Memory B cell (primary cell): ENCODE measurements at regions not wholly inside any gene's neighbourhood (a gene's known extent, or its start where the extent isn't known, plus 50 kb on each side); places are given as distances from the start of the nearest gene placed in this dataset.
"Not testable (repeated sequence)": the region's sequence is repeated elsewhere in the genome, so short reads cannot be mapped to it uniquely, and the experiment has no call there.

Source experiments
- ATAC-seq: fragments of 150-1000 bp; cut with Tn5 transposase; 2 replicates; pipeline ENCODE4 v1.10.0; 2021; ENCODE audit warnings: low read depth, mild to moderate bottlenecking, moderate library complexity
- DNase-seq, 2 donors: peaks; one replicate each; pipeline ENCODE4 v3.0.0; 2022; ENCODE audit warnings: low spot score in 2 of 2
- H3K27ac Mint-ChIP-seq: one replicate; pipeline ENCODE4 v1.8.0; 2022; ENCODE audit warnings: mild to moderate bottlenecking, moderate library complexity, mixed read lengths
- H3K27me3 Mint-ChIP-seq: one replicate; pipeline ENCODE4 v1.8.0; 2022; ENCODE audit warnings: mixed read lengths
- H3K36me3 Mint-ChIP-seq: one replicate; pipeline ENCODE4 v1.8.0; 2022; ENCODE audit warnings: mild to moderate bottlenecking, mixed read lengths
- H3K4me1 Mint-ChIP-seq: one replicate; pipeline ENCODE4 v1.8.0; 2022; ENCODE audit warnings: mixed read lengths
- H3K4me3 Mint-ChIP-seq: one replicate; pipeline ENCODE4 v1.8.0; 2022; ENCODE audit warnings: mild to moderate bottlenecking, moderate library complexity, mixed read lengths
- H3K9me3 Mint-ChIP-seq: one replicate; pipeline ENCODE4 v1.8.0; 2022; ENCODE audit warnings: mixed read lengths

- Mint-ChIP-seq H3K4me3 (no peak overlapping the region), H3K27ac (no peak overlapping the region), H3K9me3 (peaks cover 4% of the 10 kb centered on the region), H3K36me3 (no peaks in the 10 kb centered on the region), H3K4me1 (no peaks in the 10 kb centered on the region), H3K27me3 (no peaks in the 10 kb centered on the region)
- DNase-seq: no peak
- ATAC-seq: no peak
Observed at GRCh38 chr1:105210747-105211146, 1461.0 kb downstream of the AMY1C start.

GRCh38 chr1:105231378-105231777, 1481.7 kb downstream of the AMY1C start:
- Mint-ChIP-seq H3K4me3 (no peak overlapping the region), H3K4me1 (no peaks in the 10 kb centered on the region), H3K27ac (no peak overlapping the region), H3K36me3 (no peaks in the 10 kb centered on the region), H3K9me3 (peaks cover 7% of the 10 kb centered on the region), H3K27me3 (no peaks in the 10 kb centered on the region)
- ATAC-seq (no peak), DNase-seq (no peak)

- no peaks in the 10 kb centered on the region for H3K4me1 Mint-ChIP-seq
- ATAC-seq (no peak), DNase-seq (no peak)
- no peaks in the 10 kb centered on the region for H3K36me3 Mint-ChIP-seq
- H3K4me3 Mint-ChIP-seq: no peak overlapping the region
- no peak overlapping the region for H3K27ac Mint-ChIP-seq
- H3K27me3 Mint-ChIP-seq: no peaks in the 10 kb centered on the region
- peaks cover 7% of the 10 kb centered on the region for H3K9me3 Mint-ChIP-seq
Observed at GRCh38 chr1:105243411-105243810, 1493.7 kb downstream of the AMY1C start.

- no peak overlapping the region for H3K4me3 Mint-ChIP-seq
- H3K36me3 Mint-ChIP-seq: no peaks in the 10 kb centered on the region
- H3K4me1 Mint-ChIP-seq: no peaks in the 10 kb centered on the region
- no peak overlapping the region for H3K27ac Mint-ChIP-seq
- H3K9me3 Mint-ChIP-seq: peaks cover 6% of the 10 kb centered on the region
- H3K27me3 Mint-ChIP-seq: no peaks in the 10 kb centered on the region
- no peak for DNase-seq
- ATAC-seq: no peak
Observed at GRCh38 chr1:105243969-105244368, 1494.3 kb downstream of the AMY1C start.

GRCh38 chr1:105254906-105255305, 1505.2 kb downstream of the AMY1C start:
- H3K36me3 Mint-ChIP-seq: no peaks in the 10 kb centered on the region
- H3K9me3 Mint-ChIP-seq: no peaks in the 10 kb centered on the region
- DNase-seq (no peak), ATAC-seq (no peak)
- H3K27ac Mint-ChIP-seq: no peak overlapping the region
- no peaks in the 10 kb centered on the region for H3K4me1 Mint-ChIP-seq
- H3K4me3 Mint-ChIP-seq: no peak overlapping the region
- H3K27me3 Mint-ChIP-seq: no peaks in the 10 kb centered on the region

- DNase-seq (no peak), ATAC-seq (no peak)
- H3K9me3 Mint-ChIP-seq: peaks cover 3% of the 10 kb centered on the region
- no peaks in the 10 kb centered on the region for H3K4me1 Mint-ChIP-seq
- H3K27me3 Mint-ChIP-seq: no peaks in the 10 kb centered on the region
- H3K27ac Mint-ChIP-seq: no peak overlapping the region
- H3K36me3 Mint-ChIP-seq: no peaks in the 10 kb centered on the region
- H3K4me3 Mint-ChIP-seq: no peak overlapping the region
Observed at GRCh38 chr1:105260001-105260400, 1510.3 kb downstream of the AMY1C start.

GRCh38 chr1:105270966-105271365, 1521.3 kb downstream of the AMY1C start:
- ATAC-seq (no peak), DNase-seq (no peak)
- no peaks in the 10 kb centered on the region for H3K4me1 Mint-ChIP-seq
- no peak overlapping the region for H3K27ac Mint-ChIP-seq
- no peak overlapping the region for H3K4me3 Mint-ChIP-seq
- H3K9me3 Mint-ChIP-seq: peaks cover 9% of the 10 kb centered on the region
- H3K27me3 Mint-ChIP-seq: no peaks in the 10 kb centered on the region
- no peaks in the 10 kb centered on the region for H3K36me3 Mint-ChIP-seq

- H3K27ac Mint-ChIP-seq, DNase-seq, H3K9me3 Mint-ChIP-seq, H3K4me3 Mint-ChIP-seq, ATAC-seq, H3K27me3 Mint-ChIP-seq, H3K36me3 Mint-ChIP-seq, H3K4me1 Mint-ChIP-seq: not testable (repeated sequence)
Observed at GRCh38 chr1:105272376-105272775, 1522.7 kb downstream of the AMY1C start.

- Mint-ChIP-seq H3K4me3 (no peak overlapping the region), H3K9me3 (peaks cover 5% of the 10 kb centered on the region), H3K4me1 (no peaks in the 10 kb centered on the region), H3K27me3 (no peaks in the 10 kb centered on the region), H3K36me3 (no peaks in the 10 kb centered on the region), H3K27ac (no peak overlapping the region)
- ATAC-seq: no peak
- no peak for DNase-seq
Observed at GRCh38 chr1:105294838-105295237, 1545.1 kb downstream of the AMY1C start.

- no peaks in the 10 kb centered on the region for H3K9me3 Mint-ChIP-seq
- no peaks in the 10 kb centered on the region for H3K36me3 Mint-ChIP-seq
- DNase-seq (no peak), ATAC-seq (no peak)
- H3K4me1 Mint-ChIP-seq: no peaks in the 10 kb centered on the region
- no peaks in the 10 kb centered on the region for H3K27me3 Mint-ChIP-seq
- H3K27ac Mint-ChIP-seq: no peak overlapping the region
- H3K4me3 Mint-ChIP-seq: no peak overlapping the region
Observed at GRCh38 chr1:105310063-105310462, 1560.4 kb downstream of the AMY1C start.

GRCh38 chr1:105317976-105318375, 1568.3 kb downstream of the AMY1C start:
- DNase-seq (no peak), ATAC-seq (no peak)
- peaks cover 9% of the 10 kb centered on the region for H3K9me3 Mint-ChIP-seq
- H3K4me1 Mint-ChIP-seq: no peaks in the 10 kb centered on the region
- no peak overlapping the region for H3K27ac Mint-ChIP-seq
- no peak overlapping the region for H3K4me3 Mint-ChIP-seq
- H3K36me3 Mint-ChIP-seq: no peaks in the 10 kb centered on the region
- H3K27me3 Mint-ChIP-seq: no peaks in the 10 kb centered on the region

- no peaks in the 10 kb centered on the region for H3K36me3 Mint-ChIP-seq
- no peaks in the 10 kb centered on the region for H3K4me1 Mint-ChIP-seq
- H3K27me3 Mint-ChIP-seq: no peaks in the 10 kb centered on the region
- H3K27ac Mint-ChIP-seq: no peak overlapping the region
- DNase-seq (no peak), ATAC-seq (no peak)
- no peak overlapping the region for H3K4me3 Mint-ChIP-seq
- H3K9me3 Mint-ChIP-seq: peaks cover 3% of the 10 kb centered on the region
Observed at GRCh38 chr1:105326886-105327285, 1577.2 kb downstream of the AMY1C start.

GRCh38 chr1:105337420-105337819, 1587.7 kb downstream of the AMY1C start:
- DNase-seq (no peak), ATAC-seq (no peak)
- H3K9me3 Mint-ChIP-seq: no peaks in the 10 kb centered on the region
- no peak overlapping the region for H3K4me3 Mint-ChIP-seq
- no peaks in the 10 kb centered on the region for H3K36me3 Mint-ChIP-seq
- H3K27ac Mint-ChIP-seq: no peak overlapping the region
- H3K27me3 Mint-ChIP-seq: no peaks in the 10 kb centered on the region
- H3K4me1 Mint-ChIP-seq: no peaks in the 10 kb centered on the region

- Mint-ChIP-seq H3K4me1 (no peaks in the 10 kb centered on the region), H3K27ac (no peak overlapping the region), H3K9me3 (peaks cover 6% of the 10 kb centered on the region), H3K4me3 (no peak overlapping the region), H3K36me3 (no peaks in the 10 kb centered on the region), H3K27me3 (no peaks in the 10 kb centered on the region)
- ATAC-seq: no peak
- no peak for DNase-seq
Observed at GRCh38 chr1:105343317-105343716, 1593.6 kb downstream of the AMY1C start.

GRCh38 chr1:105359457-105359856, 1609.8 kb downstream of the AMY1C start:
- H3K4me1 Mint-ChIP-seq: no peaks in the 10 kb centered on the region
- ATAC-seq: no peak
- DNase-seq: no peak
- no peaks in the 10 kb centered on the region for H3K9me3 Mint-ChIP-seq
- no peaks in the 10 kb centered on the region for H3K36me3 Mint-ChIP-seq
- no peak overlapping the region for H3K27ac Mint-ChIP-seq
- no peak overlapping the region for H3K4me3 Mint-ChIP-seq
- no peaks in the 10 kb centered on the region for H3K27me3 Mint-ChIP-seq

- H3K36me3 Mint-ChIP-seq: no peaks in the 10 kb centered on the region
- no peak overlapping the region for H3K27ac Mint-ChIP-seq
- no peaks in the 10 kb centered on the region for H3K9me3 Mint-ChIP-seq
- H3K4me3 Mint-ChIP-seq: no peak overlapping the region
- H3K27me3 Mint-ChIP-seq: no peaks in the 10 kb centered on the region
- DNase-seq: no peak
- no peak for ATAC-seq
- H3K4me1 Mint-ChIP-seq: no peaks in the 10 kb centered on the region
Observed at GRCh38 chr1:105362438-105362837, 1612.7 kb downstream of the AMY1C start.
